SK-N-MC (cell line): ENCODE measurements at regions not wholly inside any gene's neighbourhood (a gene's known extent, or its start where the extent isn't known, plus 50 kb on each side); places are given as distances from the start of the nearest gene placed in this dataset.

Source experiments
- DNase-seq: peaks from one replicate; pipeline ENCODE4 v3.0.0-alpha.2; 2011; ENCODE audit warnings: low read depth, low spot score
- H3K27ac ChIP-seq: fragments of 200-600 bp; sonication (generic); 2 replicates; pipeline ENCODE4 v1.5.1; 2016; ENCODE audit warnings: mixed run types
- H3K36me3 ChIP-seq: fragments of 200-600 bp; sonication (generic); 2 replicates; pipeline ENCODE4 v1.6.1; 2017; ENCODE audit warnings: antibody characterized with exemption, low read length, mixed read lengths; ENCODE audit not compliant: insufficient read depth
- H3K4me3 ChIP-seq: fragments of 200-600 bp; sonication (generic); 2 replicates; pipeline ENCODE4 v1.5.1; 2016
- H3K9ac ChIP-seq: fragments of 200-600 bp; sonication (generic); 2 replicates; pipeline ENCODE4 v1.8.0; 2017; ENCODE audit warnings: mixed run types, mixed read lengths; ENCODE audit not compliant: insufficient read length
- H3K9me3 ChIP-seq: fragments of 200-600 bp; sonication (generic); 2 replicates; pipeline ENCODE4 v1.6.1; 2017; ENCODE audit warnings: low read depth, mild to moderate bottlenecking, antibody characterized with exemption, low read length, moderate library complexity, mixed read lengths
- EZH2 ChIP-seq: fragments of 200-600 bp; sonication (generic); IDR thresholded peaks from one replicate; pipeline ENCODE4 v1.6.1; 2017; ENCODE audit warnings: antibody characterized with exemption
- FOXP2 ChIP-seq: optimal IDR thresholded peaks from 2 replicates; pipeline ENCODE3; 2011; ENCODE audit warnings: mild to moderate bottlenecking, moderate library complexity; ENCODE audit not compliant: insufficient read depth; ENCODE audit errors: extremely low read length, control extremely low read depth
- POLR2AphosphoS5 ChIP-seq: IDR thresholded peaks from 2 replicates; pipeline ENCODE4 v1.6.1; 2012; ENCODE audit warnings: mild to moderate bottlenecking, low read depth, low read length, borderline replicate concordance

DNA sequence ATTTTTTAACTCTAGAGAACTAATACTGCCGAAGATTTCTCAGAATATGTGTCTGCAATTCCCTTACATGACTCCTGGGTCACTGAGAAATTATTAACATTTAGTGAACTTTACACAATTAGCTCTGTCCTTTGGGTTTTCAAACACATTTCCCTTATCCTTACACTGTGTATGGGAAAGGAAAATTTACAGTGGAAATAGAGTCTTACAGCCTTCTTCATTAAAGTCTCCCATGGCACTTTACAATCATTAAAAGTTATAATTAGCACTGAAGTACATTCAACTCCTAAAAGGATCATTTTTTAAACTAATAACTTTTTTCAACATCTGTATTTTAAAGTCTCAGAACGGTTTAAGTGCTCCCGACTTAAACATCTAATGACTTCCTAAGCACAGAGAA is 627.5 kb upstream of the TYRP1 start:
- TF ChIP-seq POLR2AphosphoS5, result no peak
- no peak for TF ChIP-seq EZH2
- no peak for TF ChIP-seq FOXP2
- Histone ChIP-seq H3K36me3 (no peaks in the 10 kb centered on the region), H3K9me3 (no peaks in the 10 kb centered on the region), H3K9ac (no peak overlapping the region), H3K27ac (no peak overlapping the region), H3K4me3 (no peak overlapping the region)
- no peak for DNase-seq

- Histone ChIP-seq H3K36me3 (no peaks in the 10 kb centered on the region), H3K9ac (no peak overlapping the region), H3K9me3 (no peaks in the 10 kb centered on the region), H3K27ac (no peak overlapping the region), H3K4me3 (no peak overlapping the region)
- TF ChIP-seq EZH2, result no peak
- no peak for TF ChIP-seq FOXP2
- no peak for TF ChIP-seq POLR2AphosphoS5
- DNase-seq, result no peak
Observed at GRCh38 chr9:12066455-12067035, 626.6 kb upstream of the TYRP1 start.

DNA sequence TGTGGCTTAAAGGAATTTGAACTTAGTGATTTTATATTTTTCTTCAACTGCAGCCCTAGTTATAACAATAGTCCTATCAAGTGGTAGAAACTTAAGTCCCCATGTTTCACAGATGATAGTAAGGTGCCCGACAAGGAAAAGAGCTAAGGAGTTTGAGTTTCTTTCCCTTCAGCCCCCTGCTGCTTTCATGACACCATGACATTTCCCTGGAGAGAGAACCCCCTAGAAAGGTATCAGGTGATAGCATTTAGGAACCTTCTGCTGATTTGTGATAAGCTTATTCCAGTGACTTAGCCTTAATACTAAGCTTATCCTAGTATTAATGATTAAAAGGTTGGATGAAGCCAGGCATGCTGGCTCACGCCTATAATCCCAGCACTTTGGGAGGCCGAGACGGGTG is 623.8 kb upstream of the TYRP1 start:
- no peak overlapping the region for H3K9ac ChIP-seq
- no peaks in the 10 kb centered on the region for H3K9me3 ChIP-seq
- no peak overlapping the region for H3K27ac ChIP-seq
- TF ChIP-seq FOXP2 (no peak), EZH2 (no peak), POLR2AphosphoS5 (no peak)
- H3K4me3 ChIP-seq, result no peak overlapping the region
- no peak for DNase-seq
- H3K36me3 ChIP-seq, result no peaks in the 10 kb centered on the region

DNA sequence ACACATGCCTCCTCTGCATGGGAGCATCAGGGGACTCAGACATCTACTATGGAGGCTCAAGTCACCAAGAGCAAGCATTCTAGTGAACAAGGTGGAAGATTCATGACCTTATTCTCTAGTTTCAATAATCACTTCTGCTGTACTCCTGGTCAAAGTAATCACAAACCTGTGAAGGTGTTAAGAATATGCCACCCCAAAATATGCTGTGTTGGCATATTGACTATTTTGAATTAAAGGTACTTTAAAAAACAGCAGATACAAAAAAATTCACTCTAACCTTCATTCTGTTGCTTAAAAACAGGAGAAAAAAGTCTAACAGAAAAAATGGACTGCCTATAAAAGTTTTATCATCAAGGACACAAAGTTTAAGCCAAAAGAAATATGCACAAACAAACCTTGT is 607.8 kb upstream of the TYRP1 start:
- Histone ChIP-seq H3K4me3 (no peak overlapping the region), H3K9ac (no peak overlapping the region), H3K36me3 (no peaks in the 10 kb centered on the region), H3K9me3 (no peaks in the 10 kb centered on the region), H3K27ac (no peak overlapping the region)
- no peak for TF ChIP-seq FOXP2
- no peak for TF ChIP-seq EZH2
- no peak for TF ChIP-seq POLR2AphosphoS5
- no peak for DNase-seq

DNA sequence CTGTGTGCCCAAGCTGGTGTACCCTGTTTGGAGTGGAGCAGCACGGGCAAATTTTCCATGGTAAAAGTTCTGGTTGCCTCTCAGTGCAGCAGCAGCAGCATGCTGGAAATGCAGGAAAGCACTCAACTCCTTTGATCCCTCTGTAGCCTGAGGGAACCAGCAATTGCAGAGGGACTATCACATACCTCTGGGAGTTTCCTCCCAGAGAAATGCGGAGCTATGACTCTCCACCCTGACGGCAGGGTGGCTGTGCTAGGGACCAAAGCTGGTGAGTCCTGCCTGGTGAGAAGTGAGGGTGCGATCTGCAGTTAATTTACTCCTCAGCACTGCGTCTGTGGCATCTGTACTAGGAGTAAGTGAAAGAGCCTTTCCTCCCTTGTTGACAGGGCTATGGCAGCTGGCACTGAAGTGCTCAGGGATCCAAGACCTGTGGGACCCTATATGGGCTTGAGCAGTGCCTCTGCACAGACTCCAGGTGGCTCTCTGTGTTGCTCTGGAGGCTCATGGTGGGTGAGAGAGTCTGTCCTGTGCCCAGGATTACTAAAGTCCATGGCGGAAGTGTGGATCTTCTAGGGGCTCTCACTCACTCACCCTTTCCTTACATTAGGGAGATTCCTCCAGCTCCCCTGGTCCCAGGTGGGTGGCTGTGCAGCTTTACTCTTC is 601.2 kb upstream of the TYRP1 start:
- TF ChIP-seq POLR2AphosphoS5, result no peak
- TF ChIP-seq EZH2, result no peak
- no peak for TF ChIP-seq FOXP2
- Histone ChIP-seq H3K36me3 (no peaks in the 10 kb centered on the region), H3K9me3 (no peaks in the 10 kb centered on the region), H3K9ac (no peak overlapping the region), H3K4me3 (no peak overlapping the region), H3K27ac (no peak overlapping the region)
- DNase-seq, result no peak

DNA sequence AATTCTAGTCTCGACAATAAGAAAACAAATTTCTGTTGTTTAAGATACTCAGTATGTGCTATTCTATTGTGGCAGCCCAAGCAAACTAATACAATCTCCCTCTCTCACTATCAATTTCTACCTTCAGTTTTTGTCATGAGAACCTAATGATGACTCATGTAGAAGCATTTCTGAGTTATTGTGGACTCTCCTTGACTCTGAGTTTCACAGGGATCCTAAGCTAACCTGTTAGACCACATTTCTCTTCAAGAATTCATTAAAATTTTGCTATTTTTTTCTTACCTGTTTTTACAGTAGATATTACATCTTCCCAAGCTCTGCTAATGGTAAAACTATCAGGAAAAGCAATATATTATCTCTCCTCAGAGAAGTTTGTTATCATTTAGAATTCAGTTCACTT is 599.1 kb upstream of the TYRP1 start:
- Histone ChIP-seq H3K9ac (no peak overlapping the region), H3K4me3 (no peak overlapping the region), H3K36me3 (no peaks in the 10 kb centered on the region), H3K27ac (no peak overlapping the region), H3K9me3 (no peaks in the 10 kb centered on the region)
- no peak for DNase-seq
- TF ChIP-seq EZH2 (no peak), FOXP2 (no peak), POLR2AphosphoS5 (no peak)

DNA sequence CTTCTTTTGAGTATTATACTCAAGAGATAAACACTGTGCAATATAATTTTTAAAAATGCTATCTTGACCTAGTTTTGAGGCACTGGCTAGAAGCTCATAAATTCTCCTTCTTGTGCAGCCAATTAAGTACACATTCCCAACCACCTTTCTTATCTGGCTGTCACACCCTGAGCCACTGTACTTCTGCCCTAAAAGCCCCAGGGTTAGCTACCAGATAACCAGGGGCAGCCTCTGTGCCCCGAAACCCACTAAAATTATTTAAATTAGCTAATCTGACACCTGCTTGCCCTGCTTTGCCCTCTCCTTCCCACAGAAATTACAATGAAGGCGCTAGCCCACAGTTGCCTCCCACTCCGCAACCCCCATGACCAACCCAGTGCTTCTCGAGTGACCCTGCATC is 597.3 kb upstream of the TYRP1 start:
- no peak for TF ChIP-seq FOXP2
- no peak for TF ChIP-seq EZH2
- no peak for TF ChIP-seq POLR2AphosphoS5
- no peak overlapping the region for H3K27ac ChIP-seq
- no peak for DNase-seq
- no peaks in the 10 kb centered on the region for H3K36me3 ChIP-seq
- no peaks in the 10 kb centered on the region for H3K9me3 ChIP-seq
- H3K9ac ChIP-seq, result no peak overlapping the region
- no peak overlapping the region for H3K4me3 ChIP-seq

DNA sequence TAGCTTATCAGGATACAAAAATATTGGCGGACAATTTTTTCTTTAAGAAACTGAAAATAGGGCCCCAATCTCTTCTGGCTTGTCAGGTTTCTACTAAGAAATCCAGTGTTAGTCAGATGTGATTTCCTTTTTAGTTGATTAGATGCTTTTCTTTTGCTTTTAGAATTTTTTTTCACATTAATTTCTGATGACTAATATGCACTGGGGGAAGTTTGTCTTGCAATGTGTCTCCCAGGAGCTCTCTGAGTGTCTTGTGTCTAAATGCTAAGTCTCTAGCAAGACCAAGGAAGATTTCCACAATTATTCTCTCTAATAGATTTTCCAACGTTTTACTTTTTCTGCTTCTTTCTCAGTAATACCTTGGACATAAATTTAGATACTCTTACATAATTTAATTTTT is 559.8 kb upstream of the TYRP1 start:
- H3K4me3 ChIP-seq, result no peak overlapping the region
- TF ChIP-seq POLR2AphosphoS5, result no peak
- no peak for TF ChIP-seq FOXP2
- TF ChIP-seq EZH2, result no peak
- H3K27ac ChIP-seq, result no peak overlapping the region
- DNase-seq, result no peak
- H3K36me3 ChIP-seq, result no peaks in the 10 kb centered on the region
- no peaks in the 10 kb centered on the region for H3K9me3 ChIP-seq
- H3K9ac ChIP-seq, result no peak overlapping the region

DNA sequence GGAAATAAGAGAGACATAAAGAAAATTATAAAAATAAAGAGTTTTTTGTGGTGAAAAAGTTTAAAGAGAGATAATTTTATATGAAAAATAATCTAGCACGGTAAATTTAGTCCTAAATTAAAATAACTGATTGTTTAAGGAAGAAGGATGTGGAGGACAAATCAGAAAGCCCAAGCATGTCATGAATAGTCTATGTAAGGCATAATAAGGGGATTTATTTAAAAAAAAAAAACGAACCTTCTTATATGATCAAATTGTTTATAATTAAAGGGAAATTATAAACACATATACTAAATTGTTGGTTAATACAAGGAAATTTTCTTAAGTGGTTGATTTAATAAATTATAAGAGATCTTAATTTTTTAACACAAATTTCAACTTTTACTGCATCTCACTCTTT is 551.8 kb upstream of the TYRP1 start:
- TF ChIP-seq POLR2AphosphoS5 (no peak), FOXP2 (no peak), EZH2 (no peak)
- H3K9me3 ChIP-seq, result no peaks in the 10 kb centered on the region
- H3K27ac ChIP-seq, result no peak overlapping the region
- H3K36me3 ChIP-seq, result no peaks in the 10 kb centered on the region
- no peak overlapping the region for H3K9ac ChIP-seq
- no peak for DNase-seq
- no peak overlapping the region for H3K4me3 ChIP-seq
